HepG2 (cell line): ENCODE measurements at regions not wholly inside any gene's neighbourhood (a gene's known extent, or its start where the extent isn't known, plus 50 kb on each side); places are given as distances from the start of the nearest gene placed in this dataset.

Experiments used
- ATAC-seq: fragments of 200-7000 bp; cut with Tn5 transposase; 3 replicates; pipeline ENCODE4 v1.9.1; 2020; ENCODE audit warnings: mild to moderate bottlenecking, moderate library complexity
- BruUV-seq: library from RNA; stranded (reverse); fragments of 400-500 nt; replicated peaks from 2 replicates; lab custom pipeline; 2021; lab: Mats Ljungman, UMichigan
- CTCF ChIA-PET: fragments of 300-600 bp; formaldehyde crosslinking; extraction: SDS; loops from one replicate; lab custom pipeline; 2021; ENCODE audit warnings: low total read pairs, inconsistent platforms, low intra/inter-chr PET ratio; lab: Yijun Ruan, JAX
- POLR2A ChIA-PET: fragments of 350-600 bp; sonication (Branson Sonifier 250); formaldehyde crosslinking; loops from one replicate; lab custom pipeline; 2020; ENCODE audit warnings: antibody characterized with exemption, inconsistent platforms; lab: Yijun Ruan, JAX
- DNase-seq: peaks from one replicate; pipeline ENCODE4 v3.0.0-alpha.2; 2015; ENCODE audit warnings: low spot score
- FAIRE-seq: peaks from 3 replicates; lab custom pipeline; 2011; peaks lifted over from hg19 to GRCh38; lab: Jason Lieb, UNC
- H2AFZ ChIP-seq: one replicate; pipeline ENCODE4 v1.6.1; 2011; ENCODE audit warnings: low read length, inconsistent platforms
- H3K27ac ChIP-seq: fragments of 300-600 bp; 3 replicates; pipeline ENCODE4 v1.8.0; 2011; ENCODE audit warnings: mixed run types, mild to moderate bottlenecking, mixed read lengths, low read length, inconsistent platforms; ENCODE audit not compliant: insufficient read depth; ENCODE audit errors: extremely low read length
- H3K27me3 ChIP-seq, 2 experiments: fragments of 200-600 bp in 1 of 2; 2 replicates in 1 of 2; 3 replicates in 1 of 2; pipeline versions ENCODE4 v1.6.0 to v1.8.0; 2011; ENCODE audit warnings: low read length in 2 of 2, mild to moderate bottlenecking in 2 of 2, moderate library complexity in 2 of 2, inconsistent platforms in 1 of 2; ENCODE audit not compliant: insufficient read depth in 2 of 2, control insufficient read depth in 1 of 2
- H3K36me3 ChIP-seq, 2 experiments: fragments of 200-600 bp in 1 of 2; replicated peaks in 1 of 2; 2 replicates in 1 of 2; 3 replicates in 1 of 2; pipeline versions ENCODE4 v1.5.1 to v1.8.0; 2011; ENCODE audit warnings: low read length in 2 of 2, inconsistent platforms in 1 of 2; ENCODE audit not compliant: insufficient read depth in 2 of 2, control insufficient read depth in 1 of 2
- H3K4me1 ChIP-seq: 2 replicates; pipeline ENCODE4 v1.5.1; 2012; ENCODE audit warnings: low read length, inconsistent platforms; ENCODE audit not compliant: insufficient read depth
- H3K4me2 ChIP-seq: 2 replicates; pipeline ENCODE4 v1.6.0; 2011; ENCODE audit warnings: low read depth, low read length, inconsistent platforms
- H3K4me3 ChIP-seq, 3 experiments: fragments of 200-600 bp in 1 of 3; sonication (generic), shearing (Covaris generic) in 1 of 3; replicated peaks in 1 of 3; 2 replicates each; pipeline ENCODE4 v1.5.1; 2011 to 2016; ENCODE audit warnings: low read length in 3 of 3, inconsistent platforms in 2 of 3, low read depth in 2 of 3, mild to moderate bottlenecking in 2 of 3, control low read depth in 1 of 3, mixed read lengths in 1 of 3; ENCODE audit not compliant: insufficient read depth in 1 of 3
- H3K79me2 ChIP-seq: one replicate; pipeline ENCODE4 v1.6.1; 2011; ENCODE audit warnings: low read length, inconsistent platforms; ENCODE audit not compliant: insufficient read depth
- H3K9ac ChIP-seq: 2 replicates; pipeline ENCODE4 v1.6.0; 2011; ENCODE audit warnings: mild to moderate bottlenecking, low read depth, low read length, inconsistent platforms; ENCODE audit not compliant: insufficient read depth
- H3K9me3 ChIP-seq: 2 replicates; pipeline ENCODE4 v1.5.1; 2012; ENCODE audit warnings: mild to moderate bottlenecking, low read length
- H4K20me1 ChIP-seq: 2 replicates; pipeline ENCODE4 v1.6.0; 2011; ENCODE audit warnings: inconsistent platforms, mild to moderate bottlenecking, low read length, moderate library complexity; ENCODE audit not compliant: insufficient read depth
- HMG20A ChIP-seq: IDR thresholded peaks from 2 replicates; pipeline ENCODE4 v1.6.1; 2016; ENCODE audit warnings: borderline replicate concordance
- JUN ChIP-seq: sonication (generic); formaldehyde crosslinking; IDR thresholded peaks from 2 replicates; pipeline ENCODE4 v1.4.0; 2020; ENCODE audit warnings: mild to moderate bottlenecking, missing genetic modification reagents
- MAFF ChIP-seq: IDR thresholded peaks from 2 replicates; pipeline ENCODE4 v1.6.1; 2011; ENCODE audit warnings: low read depth, low read length, improper control_type of control experiment
- MAFK ChIP-seq, 2 experiments: IDR thresholded peaks in 1 of 2; conservative IDR thresholded peaks in 1 of 2; 2 replicates each; pipeline ENCODE4 v1.6.1; 2011; ENCODE audit warnings: improper control_type of control experiment in 2 of 2, low read length in 2 of 2
- MYC ChIP-seq: sonication (generic); formaldehyde crosslinking; IDR thresholded peaks from 2 replicates; pipeline ENCODE4 v1.9.0; 2021; ENCODE audit warnings: missing genetic modification reagents, borderline replicate concordance
- SMARCC2 ChIP-seq: fragments of 450-650 bp; IDR thresholded peaks from 2 replicates; pipeline ENCODE4 v1.6.1; 2017; ENCODE audit warnings: antibody characterized with exemption, mild to moderate bottlenecking
- ZNF3 ChIP-seq: IDR thresholded peaks from 2 replicates; pipeline ENCODE4 v1.7.0; 2017; ENCODE audit warnings: inconsistent platforms
- ZNF431 ChIP-seq: sonication (generic); formaldehyde crosslinking; IDR thresholded peaks from 2 replicates; pipeline ENCODE4 v1.9.0; 2022; ENCODE audit warnings: missing genetic modification reagents, low read depth, mild to moderate bottlenecking, borderline replicate concordance
- WGBS: methylation state at CpG from one replicate; pipeline ENCODE4 v1.1.6; 2017; ENCODE audit warnings: low lambda C conversion rate; 5-methylcytosine and 5-hydroxymethylcytosine counted together
- in situ Hi-C: cut with HindIII; loops from 2 replicates; pipeline ENCODE4 v1.10.0; 2017; ENCODE audit warnings: low pct_unique_long_range_greater_than_20kb; ENCODE audit not compliant: extremely low pct_ligation_motif_present
- intact Hi-C: fragments of 100-400 bp; cut with micrococcal nuclease; formaldehyde crosslinking; loops from one replicate; pipeline ENCODE4 v1.10.0; 2022; ENCODE audit not compliant: unreplicated experiment
- TF ChIP-seq, protein P1 (sequence below): sonication (generic); formaldehyde crosslinking; conservative IDR thresholded peaks from 2 replicates; pipeline ENCODE4 v1.4.0; 2020; ENCODE audit warnings: missing genetic modification reagents

DNA sequence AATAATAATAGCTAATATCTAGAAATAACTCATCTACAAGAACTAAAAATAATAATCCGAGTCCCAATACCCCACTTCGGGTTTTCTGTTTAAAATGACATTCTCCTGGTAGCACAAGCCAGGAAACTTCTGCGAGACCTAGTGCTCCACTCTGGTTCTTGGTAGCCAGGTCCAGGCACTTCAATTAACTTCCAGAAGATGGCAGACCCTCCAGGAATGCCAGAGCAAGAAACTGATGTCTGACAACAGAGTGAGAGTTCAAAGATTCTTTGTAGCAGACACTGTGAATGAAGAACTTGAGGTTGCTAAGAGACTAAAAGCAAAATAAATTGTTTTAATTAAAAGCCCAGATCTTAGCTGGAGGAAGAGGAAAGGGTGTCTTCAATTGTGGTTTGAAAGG, 1963.3 kb upstream of the CDH9 start (continued):
- TF ChIP-seq, protein P1, sequence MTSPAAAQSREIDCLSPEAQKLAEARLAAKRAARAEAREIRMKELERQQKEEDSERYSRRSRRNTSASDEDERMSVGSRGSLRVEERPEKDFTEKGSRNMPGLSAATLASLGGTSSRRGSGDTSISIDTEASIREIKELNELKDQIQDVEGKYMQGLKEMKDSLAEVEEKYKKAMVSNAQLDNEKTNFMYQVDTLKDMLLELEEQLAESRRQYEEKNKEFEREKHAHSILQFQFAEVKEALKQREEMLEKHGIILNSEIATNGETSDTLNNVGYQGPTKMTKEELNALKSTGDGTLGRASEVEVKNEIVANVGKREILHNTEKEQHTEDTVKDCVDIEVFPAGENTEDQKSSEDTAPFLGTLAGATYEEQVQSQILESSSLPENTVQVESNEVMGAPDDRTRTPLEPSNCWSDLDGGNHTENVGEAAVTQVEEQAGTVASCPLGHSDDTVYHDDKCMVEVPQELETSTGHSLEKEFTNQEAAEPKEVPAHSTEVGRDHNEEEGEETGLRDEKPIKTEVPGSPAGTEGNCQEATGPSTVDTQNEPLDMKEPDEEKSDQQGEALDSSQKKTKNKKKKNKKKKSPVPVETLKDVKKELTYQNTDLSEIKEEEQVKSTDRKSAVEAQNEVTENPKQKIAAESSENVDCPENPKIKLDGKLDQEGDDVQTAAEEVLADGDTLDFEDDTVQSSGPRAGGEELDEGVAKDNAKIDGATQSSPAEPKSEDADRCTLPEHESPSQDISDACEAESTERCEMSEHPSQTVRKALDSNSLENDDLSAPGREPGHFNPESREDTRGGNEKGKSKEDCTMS: no peak
- no peak for TF ChIP-seq HMG20A (CRISPR knock-in tag)

DNA sequence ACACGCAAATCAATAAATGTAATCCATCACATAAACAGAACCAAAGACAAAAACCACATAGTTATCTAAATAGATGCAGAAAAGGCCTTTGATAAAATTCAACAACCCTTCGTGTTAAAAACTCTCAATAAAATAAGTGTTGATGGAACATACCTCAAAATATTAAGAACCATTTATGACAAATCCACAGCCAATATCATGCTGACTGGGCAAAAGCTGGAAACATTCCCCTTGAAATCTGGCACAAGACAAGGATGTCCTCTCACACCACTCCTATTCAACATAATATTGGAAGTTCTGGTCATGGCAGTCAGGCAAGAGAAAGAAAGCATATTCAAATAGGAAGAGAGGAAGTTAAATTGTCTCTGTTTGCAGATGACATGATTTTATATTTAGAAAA, 1946.3 kb upstream of the CDH9 start:
- Histone ChIP-seq H3K9ac (no peak overlapping the region), H3K9me3 (peaks cover 27% of the 10 kb centered on the region), H3K36me3 (no peaks in the 10 kb centered on the region), H4K20me1 (no peaks in the 10 kb centered on the region), H3K27ac (no peak overlapping the region), H3K79me2 (no peaks in the 10 kb centered on the region), H3K4me2 (no peak overlapping the region), H2AFZ (no peak overlapping the region), H3K27me3 (no peaks in the 10 kb centered on the region), H3K4me3 (no peak overlapping the region), H3K4me1 (no peaks in the 10 kb centered on the region)
- ChIA-PET CTCF (no interaction called here), POLR2A (no interaction called here)
- TF ChIP-seq MAFK (conservative IDR thresholded peaks at IDR 0.05 in 1 of 2, IDR thresholded peaks at IDR 0.05 in 1 of 2; ENCODE audit: low read length in 2 of 2) (peak in 1 of 2 experiments; percentile 62; a peak in 2 of 4 replicates), SMARCC2 (no peak), MAFF (peak; percentile 45; the same call in 1 of the 2 replicates)
- ATAC-seq (no peak), FAIRE-seq (no peak), DNase-seq (no peak)
- intact Hi-C loops: no loop called here
- in situ Hi-C loops: no loop called here
- no TSS peak for BruUV-seq
- 2% methylated on average over 2 of the region's 2 CpGs for WGBS

DNA sequence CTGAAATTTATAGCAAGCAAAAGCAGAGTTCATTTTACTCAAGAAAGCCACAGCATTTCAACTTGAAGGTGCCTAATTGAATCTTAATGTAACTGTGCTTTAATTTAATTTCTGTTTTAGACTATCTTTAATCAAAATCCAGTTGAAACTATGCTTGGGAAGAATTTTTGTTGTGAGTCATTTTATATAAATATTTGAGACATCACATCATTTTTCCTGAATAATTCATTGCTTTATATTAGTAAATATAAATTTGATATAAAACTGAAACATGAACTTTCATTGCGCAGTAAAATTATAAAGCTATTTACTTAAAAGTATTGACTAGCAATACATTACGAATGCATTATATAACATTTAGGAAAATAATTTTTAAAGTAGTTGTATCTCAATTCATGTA, 1937.1 kb upstream of the CDH9 start:
- 52% methylated on average over 2 of the region's 2 CpGs for WGBS
- H3K4me1 ChIP-seq: no peaks in the 10 kb centered on the region
- intact Hi-C loops: no loop called here
- H3K27me3 ChIP-seq: no peaks in the 10 kb centered on the region
- TF ChIP-seq ZNF3 (CRISPR knock-in tag): no peak
- TF ChIP-seq JUN: no peak
- TF ChIP-seq MYC: no peak
- no peak for TF ChIP-seq ZNF431 (CRISPR knock-in tag)
- H3K4me3 ChIP-seq: no peak overlapping the region
- BruUV-seq: no TSS peak
- no peak overlapping the region for H3K4me2 ChIP-seq
- DNase-seq (no peak), FAIRE-seq (no peak), ATAC-seq (no peak)
- no peaks in the 10 kb centered on the region for H3K9me3 ChIP-seq
- H3K27ac ChIP-seq: no peak overlapping the region
- H3K36me3 ChIP-seq: no peaks in the 10 kb centered on the region
- H3K79me2 ChIP-seq: no peaks in the 10 kb centered on the region
- no peak overlapping the region for H2AFZ ChIP-seq
- in situ Hi-C loops: no loop called here
- no peaks in the 10 kb centered on the region for H4K20me1 ChIP-seq
- ChIA-PET POLR2A (no interaction called here), CTCF (no interaction called here)
- H3K9ac ChIP-seq: no peak overlapping the region
